PFSK-1 (cell line): ENCODE measurements at regions not wholly inside any gene's neighbourhood (a gene's known extent, or its start where the extent isn't known, plus 50 kb on each side); places are given as distances from the start of the nearest gene placed in this dataset.

Experiments used
- POLR2AphosphoS5 ChIP-seq: IDR thresholded peaks from 2 replicates; pipeline ENCODE4 v1.6.1; 2012; ENCODE audit warnings: low read depth, mild to moderate bottlenecking, control low read depth, low read length, moderate library complexity
- SIN3A ChIP-seq: IDR thresholded peaks from 2 replicates; pipeline ENCODE4 v1.6.1; 2012; ENCODE audit warnings: mild to moderate bottlenecking, low read length, moderate library complexity, borderline replicate concordance; ENCODE audit not compliant: insufficient read depth
- TAF1 ChIP-seq: IDR thresholded peaks from 2 replicates; pipeline ENCODE4 v1.6.1; 2012; ENCODE audit warnings: low read length, control low read depth, borderline replicate concordance; ENCODE audit not compliant: insufficient read depth
- TF ChIP-seq, protein P1 (sequence below), 2 experiments: IDR thresholded peaks; 2 replicates each; pipeline versions ENCODE4 v1.6.1 to v1.8.0; 2011 to 2012; ENCODE audit warnings: low read depth in 2 of 2, low read length in 2 of 2, control low read depth in 1 of 2, inconsistent platforms in 1 of 2, mild to moderate bottlenecking in 1 of 2, moderate library complexity in 1 of 2; ENCODE audit not compliant: insufficient read depth in 1 of 2

DNA sequence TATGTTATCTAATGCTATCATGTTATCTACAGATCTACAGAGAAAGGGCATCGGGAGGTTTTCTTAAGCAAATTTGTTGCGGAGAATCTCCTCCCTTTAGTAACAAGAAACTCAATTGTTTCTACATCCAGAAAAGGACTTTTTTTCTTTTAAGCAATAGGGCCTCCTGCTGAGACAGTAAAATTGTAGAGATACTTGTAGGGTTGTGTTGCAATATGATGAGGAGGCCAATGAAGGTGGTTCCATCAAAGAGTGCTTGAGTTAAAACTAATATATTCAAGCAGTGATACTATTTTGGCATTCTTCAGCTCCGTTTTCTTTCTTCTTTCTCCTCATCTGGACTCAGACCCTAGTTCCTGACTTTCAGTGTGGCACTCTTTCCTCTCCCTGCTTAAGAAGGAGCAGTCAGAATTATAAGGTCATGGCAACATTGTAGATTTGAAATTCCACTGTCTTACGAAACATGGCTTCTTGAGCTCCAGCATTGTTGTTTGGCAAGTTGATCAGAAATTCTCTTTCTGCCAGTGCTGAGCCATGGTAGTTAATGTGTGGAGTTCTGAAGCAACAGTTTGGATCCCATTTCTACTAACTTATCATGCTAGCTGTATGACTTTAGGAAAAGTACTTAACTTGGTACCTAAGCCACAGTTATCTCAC lies 202.0 kb upstream of the SLC14A2 start:
- TF ChIP-seq POLR2AphosphoS5: no peak
- TF ChIP-seq, protein P1, sequence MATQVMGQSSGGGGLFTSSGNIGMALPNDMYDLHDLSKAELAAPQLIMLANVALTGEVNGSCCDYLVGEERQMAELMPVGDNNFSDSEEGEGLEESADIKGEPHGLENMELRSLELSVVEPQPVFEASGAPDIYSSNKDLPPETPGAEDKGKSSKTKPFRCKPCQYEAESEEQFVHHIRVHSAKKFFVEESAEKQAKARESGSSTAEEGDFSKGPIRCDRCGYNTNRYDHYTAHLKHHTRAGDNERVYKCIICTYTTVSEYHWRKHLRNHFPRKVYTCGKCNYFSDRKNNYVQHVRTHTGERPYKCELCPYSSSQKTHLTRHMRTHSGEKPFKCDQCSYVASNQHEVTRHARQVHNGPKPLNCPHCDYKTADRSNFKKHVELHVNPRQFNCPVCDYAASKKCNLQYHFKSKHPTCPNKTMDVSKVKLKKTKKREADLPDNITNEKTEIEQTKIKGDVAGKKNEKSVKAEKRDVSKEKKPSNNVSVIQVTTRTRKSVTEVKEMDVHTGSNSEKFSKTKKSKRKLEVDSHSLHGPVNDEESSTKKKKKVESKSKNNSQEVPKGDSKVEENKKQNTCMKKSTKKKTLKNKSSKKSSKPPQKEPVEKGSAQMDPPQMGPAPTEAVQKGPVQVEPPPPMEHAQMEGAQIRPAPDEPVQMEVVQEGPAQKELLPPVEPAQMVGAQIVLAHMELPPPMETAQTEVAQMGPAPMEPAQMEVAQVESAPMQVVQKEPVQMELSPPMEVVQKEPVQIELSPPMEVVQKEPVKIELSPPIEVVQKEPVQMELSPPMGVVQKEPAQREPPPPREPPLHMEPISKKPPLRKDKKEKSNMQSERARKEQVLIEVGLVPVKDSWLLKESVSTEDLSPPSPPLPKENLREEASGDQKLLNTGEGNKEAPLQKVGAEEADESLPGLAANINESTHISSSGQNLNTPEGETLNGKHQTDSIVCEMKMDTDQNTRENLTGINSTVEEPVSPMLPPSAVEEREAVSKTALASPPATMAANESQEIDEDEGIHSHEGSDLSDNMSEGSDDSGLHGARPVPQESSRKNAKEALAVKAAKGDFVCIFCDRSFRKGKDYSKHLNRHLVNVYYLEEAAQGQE (IDR thresholded peaks at IDR 0.05; ENCODE audit: insufficient read depth in 1 of 2, low read depth in 2 of 2, low read length in 2 of 2): no peak
- no peak for TF ChIP-seq TAF1
- TF ChIP-seq SIN3A: no peak
